SK-N-MC (cell line): ENCODE measurements at regions not wholly inside any gene's neighbourhood (a gene's known extent, or its start where the extent isn't known, plus 50 kb on each side); places are given as distances from the start of the nearest gene placed in this dataset.

Source experiments
- EZH2 ChIP-seq: fragments of 200-600 bp; sonication (generic); IDR thresholded peaks from one replicate; pipeline ENCODE4 v1.6.1; 2017; ENCODE audit warnings: antibody characterized with exemption
- POLR2AphosphoS5 ChIP-seq: IDR thresholded peaks from 2 replicates; pipeline ENCODE4 v1.6.1; 2012; ENCODE audit warnings: mild to moderate bottlenecking, low read depth, low read length, borderline replicate concordance

DNA sequence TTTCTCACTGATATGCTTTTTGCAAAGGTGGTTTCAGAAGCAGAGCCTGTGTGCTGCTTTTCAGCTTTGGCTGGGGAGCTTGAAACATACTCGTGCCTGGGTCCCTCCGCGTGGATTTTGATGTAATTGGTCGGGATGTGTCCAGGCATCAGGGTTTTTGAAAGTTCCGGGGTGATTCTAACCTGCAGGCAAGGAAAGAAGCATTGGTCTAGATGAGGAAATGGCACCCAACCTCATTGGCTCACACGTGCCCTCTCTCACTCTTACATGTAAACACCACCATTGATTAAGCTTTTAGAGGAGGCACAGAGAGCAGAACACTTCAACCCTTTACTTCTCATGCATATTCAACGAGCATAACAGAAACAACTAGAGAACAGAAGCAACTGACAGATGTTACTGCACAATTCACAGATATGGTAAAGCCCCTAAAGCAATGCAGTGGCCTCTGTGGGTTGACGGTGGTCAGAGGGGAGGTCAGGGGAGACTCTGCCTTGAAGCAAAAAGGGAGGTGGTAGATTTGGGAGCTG lies 112.1 kb downstream of the TLR5 start:
- no peak for TF ChIP-seq POLR2AphosphoS5
- no peak for TF ChIP-seq EZH2
